ENCODE measurements at regions not wholly inside any gene's neighbourhood (a gene's known extent, or its start where the extent isn't known, plus 50 kb on each side); places are given as distances from the start of the nearest gene placed in this dataset.
"Not testable (repeated sequence)": the region's sequence is repeated elsewhere in the genome, so short reads cannot be mapped to it uniquely, and the experiment has no call there.

DNA sequence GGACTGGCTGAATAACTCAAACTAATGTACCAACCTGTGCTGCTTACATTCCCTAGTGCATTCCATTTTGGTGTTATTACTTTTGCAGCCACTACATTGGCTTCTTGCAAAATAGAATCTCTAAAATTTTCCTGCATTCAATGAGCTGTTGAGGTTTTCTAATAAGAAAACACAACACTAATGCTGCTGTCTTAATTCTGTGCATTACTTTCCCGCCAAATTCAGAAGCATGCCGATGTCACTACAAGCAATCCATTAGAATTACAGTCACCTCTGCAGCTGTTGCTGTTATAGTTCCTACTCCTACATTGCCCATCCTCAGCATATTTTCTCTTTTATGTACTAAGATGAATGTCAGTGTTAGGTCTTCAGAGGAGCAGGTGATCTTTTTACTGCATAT is 359.5 kb downstream of the HACE1 start:
- DNase-seq = no peak

DNA sequence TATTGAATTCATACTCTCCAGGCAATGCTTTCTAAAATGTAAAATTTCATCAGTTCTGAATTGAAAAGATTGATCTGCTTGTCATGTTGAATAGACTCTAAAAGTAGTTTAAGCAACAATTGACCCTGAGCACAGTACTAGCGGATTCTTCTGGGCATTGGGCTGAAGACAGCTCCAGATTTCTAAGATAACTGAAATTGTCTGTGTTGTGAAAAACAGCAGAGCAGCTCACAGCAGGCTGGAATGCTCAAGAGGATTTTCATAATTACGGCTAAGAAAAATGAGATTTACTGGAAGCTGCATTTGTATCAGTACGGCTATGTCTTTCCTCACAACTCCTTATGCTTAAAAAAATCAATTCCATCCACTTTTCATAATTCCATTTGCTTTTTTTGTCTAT is 373.7 kb downstream of the HACE1 start:
- DNase-seq = no peak

DNA sequence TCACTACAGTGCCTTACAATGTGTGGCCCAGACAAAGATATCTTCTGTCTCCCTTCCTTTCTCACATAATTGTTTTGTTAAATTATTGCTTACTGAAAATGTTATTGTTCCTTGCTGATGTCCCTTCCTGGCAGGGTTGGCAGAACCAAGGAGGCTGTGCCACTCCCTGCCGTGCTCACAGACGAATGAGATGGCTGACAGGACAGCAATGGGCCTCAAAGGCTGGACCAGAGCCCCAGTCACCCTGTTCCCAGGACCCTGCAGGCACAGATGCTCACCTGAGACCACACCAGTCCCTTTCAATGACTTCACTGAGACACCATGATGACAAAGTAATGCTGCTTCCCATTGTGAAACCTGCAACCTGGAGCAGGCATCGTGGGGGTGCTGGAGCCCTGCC is 375.1 kb downstream of the HACE1 start:
- no peak for DNase-seq

DNA sequence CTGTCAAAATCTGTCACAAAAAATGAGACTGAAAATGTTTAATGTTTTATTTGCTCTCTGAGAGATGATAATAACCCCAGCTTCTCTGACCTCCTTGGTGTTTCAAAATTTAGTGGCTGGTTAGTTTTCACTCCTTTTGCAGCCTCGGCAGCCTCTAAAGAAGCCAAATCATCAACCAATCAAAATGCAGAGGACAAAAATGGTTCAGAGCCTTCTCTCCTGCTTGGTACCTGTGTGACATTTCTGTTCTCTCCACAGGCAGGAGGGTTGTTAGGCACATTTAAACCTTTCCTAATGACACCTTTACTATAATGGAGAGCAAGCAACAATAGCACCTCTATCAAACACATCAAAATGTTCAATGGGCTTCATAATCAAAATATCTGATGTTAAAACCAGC is 375.5 kb downstream of the HACE1 start:
- no peak for DNase-seq

GRCh38 chr6:104483225-104483834 is 376.4 kb downstream of the HACE1 start:
- no peak for DNase-seq

DNA sequence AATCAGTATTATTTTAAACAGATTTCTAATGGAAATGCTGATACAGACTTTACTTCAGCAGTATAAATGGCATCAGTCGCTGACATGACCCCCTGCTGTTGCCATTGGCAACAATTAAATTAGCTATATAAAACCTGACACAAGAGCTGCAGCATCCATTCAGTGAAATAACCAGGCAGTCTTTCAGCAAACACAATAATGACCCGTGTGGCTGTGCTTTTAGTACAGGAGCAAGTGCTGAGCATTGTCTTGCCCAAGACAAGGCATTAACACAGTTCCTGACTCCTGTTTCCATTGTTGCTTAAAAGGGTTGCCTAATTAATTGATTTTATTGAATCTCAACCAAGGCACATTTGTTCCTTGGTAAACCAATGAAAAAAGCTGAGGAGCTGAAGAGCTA is 382.1 kb downstream of the HACE1 start:
- DNase-seq = no peak

GRCh38 chr6:104473021-104473429 is 386.7 kb downstream of the HACE1 start:
- DNase-seq = no peak

DNA sequence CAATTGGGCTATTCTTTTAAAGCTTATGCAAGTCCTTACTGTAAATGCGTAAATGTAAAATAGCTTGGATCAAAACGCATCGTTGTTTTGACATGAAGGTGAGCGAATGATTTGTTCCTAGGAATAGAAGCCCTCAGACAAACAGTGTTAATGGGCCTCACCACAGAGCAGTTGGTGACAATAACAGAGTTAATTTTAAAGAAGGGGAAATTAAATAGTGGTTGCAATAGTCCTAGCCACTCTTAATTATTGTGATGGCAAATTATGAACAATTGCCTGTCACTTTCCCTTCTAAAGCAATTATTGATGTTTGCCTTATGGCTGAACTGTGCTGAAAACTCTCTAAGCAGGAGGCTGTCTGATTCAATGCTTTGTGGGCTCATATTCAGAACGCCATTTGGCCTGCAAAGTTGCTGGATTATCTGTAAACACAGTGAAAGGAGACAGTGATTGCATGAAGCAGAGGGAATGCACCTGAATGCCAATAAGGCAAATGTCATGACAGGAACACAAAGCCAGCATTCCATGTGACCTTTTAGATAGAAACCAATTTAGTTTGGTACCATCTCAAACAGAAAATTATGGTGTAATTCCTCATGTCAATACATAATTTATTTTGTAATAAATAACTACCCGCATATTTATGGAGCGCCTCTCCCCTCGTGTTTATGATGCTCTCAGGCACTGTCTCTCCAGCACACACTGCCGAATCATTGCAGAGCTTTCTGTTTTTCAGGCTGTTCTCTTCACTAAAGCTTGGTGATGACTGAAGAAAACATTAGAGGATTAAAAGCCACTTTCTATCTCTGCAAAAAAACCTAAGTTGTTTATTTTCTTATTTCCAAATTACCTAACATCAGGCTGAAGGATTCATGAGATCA is 387.5 kb downstream of the HACE1 start:
- DNase-seq = no peak

DNA sequence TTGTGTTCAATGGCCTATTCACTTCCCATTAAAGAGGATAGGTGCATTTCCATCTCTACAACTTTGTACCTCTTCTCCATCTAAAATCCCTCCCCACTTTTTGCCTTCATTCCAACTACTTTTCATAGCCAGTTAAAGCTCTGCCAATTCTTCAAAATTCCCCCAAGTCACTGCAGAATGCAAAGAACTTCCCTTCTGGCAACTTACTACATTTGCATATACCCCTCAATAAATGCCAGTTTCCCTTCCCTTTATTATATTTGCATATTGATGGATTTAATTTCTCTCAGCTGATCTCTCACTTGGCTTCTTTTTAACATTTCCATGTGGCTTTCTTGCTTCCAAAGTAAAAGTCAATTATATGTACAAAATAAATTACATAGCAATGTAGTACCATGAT is 393.4 kb downstream of the HACE1 start:
- DNase-seq = no peak

DNA sequence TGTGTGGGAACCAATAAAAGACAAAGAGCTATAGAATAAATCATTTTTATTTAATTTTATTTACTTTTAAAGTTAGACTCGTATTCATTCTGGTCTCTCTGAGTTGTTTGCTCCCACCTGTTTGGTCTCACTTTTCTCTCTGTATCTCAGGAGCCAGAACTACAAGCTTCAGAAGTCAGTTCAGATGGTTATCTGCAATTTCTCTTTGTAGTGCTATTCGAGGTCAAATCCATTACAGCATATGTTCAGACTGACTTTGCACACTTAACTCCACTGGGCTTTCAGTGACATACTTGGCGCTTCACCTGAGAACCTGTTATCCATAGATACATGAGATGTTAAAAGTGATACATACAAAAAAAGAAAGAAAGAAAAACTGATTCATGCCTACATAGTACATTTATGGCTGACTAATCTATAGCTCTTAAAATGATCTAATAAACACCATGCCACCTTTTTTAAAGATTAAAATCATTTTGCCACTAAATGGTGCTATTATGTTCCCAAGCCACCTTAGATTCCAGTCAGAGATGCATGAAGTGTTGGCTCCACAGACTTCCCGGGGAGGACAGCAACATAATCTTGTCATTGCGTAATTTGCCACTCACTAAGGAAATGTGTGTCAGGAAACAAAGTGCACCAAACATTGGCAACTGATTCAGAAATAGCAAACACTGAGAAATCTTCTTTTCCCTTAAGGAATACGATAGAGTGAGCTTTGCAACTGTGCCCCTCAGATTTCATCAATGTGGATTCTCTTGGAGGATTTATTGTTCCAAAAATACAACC is 396.7 kb downstream of the HACE1 start:
- DNase-seq = no peak

GRCh38 chr6:104460738-104461483 is 398.8 kb downstream of the HACE1 start:
- DNase-seq = no peak

- DNase-seq = no peak
Measured at GRCh38 chr6:104459543-104459942, 400.2 kb downstream of the HACE1 start.

GRCh38 chr6:104449918-104450317 is 409.8 kb downstream of the HACE1 start:
- no peak for DNase-seq

- not testable (repeated sequence) for DNase-seq
Measured at GRCh38 chr6:104446101-104447080, 413.3 kb downstream of the HACE1 start.

- DNase-seq = no peak
Measured at GRCh38 chr6:104434519-104434918, 425.2 kb downstream of the HACE1 start.

GRCh38 chr6:104431096-104431495 is 428.6 kb downstream of the HACE1 start:
- DNase-seq = no peak

DNA sequence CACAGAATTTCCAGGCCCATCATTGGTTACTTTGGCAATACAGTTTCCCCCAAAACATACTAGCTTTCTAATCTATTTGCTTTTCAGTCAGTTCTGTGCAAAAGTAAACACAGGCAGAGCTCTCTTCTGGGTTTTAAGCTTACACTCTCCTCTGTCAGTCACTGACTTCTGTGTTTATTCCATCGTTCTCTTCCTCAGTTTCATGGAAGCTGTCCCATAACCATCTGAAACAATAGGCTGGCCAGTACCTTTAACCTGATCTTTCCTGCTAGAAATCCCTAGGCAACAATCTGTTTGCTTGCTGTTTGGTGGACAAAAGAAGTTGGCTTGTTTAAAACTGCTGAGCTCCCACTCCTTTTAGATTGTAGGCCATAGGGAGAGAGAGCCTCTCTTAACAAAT is 431.5 kb downstream of the HACE1 start:
- no peak for DNase-seq

DNA sequence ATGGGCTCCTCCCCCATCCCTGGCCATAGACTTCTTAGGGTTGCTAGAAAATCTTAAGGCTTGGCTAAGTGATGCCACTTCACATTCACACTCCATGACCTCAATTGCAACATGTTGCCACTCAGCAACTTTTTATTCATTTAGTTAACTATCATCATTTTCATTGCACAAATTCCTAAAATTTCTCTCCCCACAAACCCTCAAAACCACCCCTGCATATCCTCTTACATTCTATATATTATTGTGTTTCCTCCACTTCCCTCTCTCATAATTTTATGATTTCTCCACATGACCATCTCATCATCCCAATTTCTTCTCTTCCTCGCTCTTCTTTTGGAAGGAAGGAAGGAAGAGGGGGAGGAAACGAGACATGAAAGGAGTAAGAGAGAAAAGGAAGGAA is 436.0 kb downstream of the HACE1 start:
- no peak for DNase-seq

GRCh38 chr6:104421650-104422049 is 438.1 kb downstream of the HACE1 start:
- DNase-seq = no peak

- no peak for DNase-seq
Measured at GRCh38 chr6:104418839-104419238, 440.9 kb downstream of the HACE1 start.

- no peak for DNase-seq
Measured at GRCh38 chr6:104418125-104418524, 441.6 kb downstream of the HACE1 start.

- DNase-seq = no peak
Measured at GRCh38 chr6:104414723-104415122, 445.0 kb downstream of the HACE1 start.

Measured in CD4-positive, alpha-beta T cell treated with Interleukin-4 for 4 hours (primary cell).